ENCODE measurements at regions not wholly inside any gene's neighbourhood (a gene's known extent, or its start where the extent isn't known, plus 50 kb on each side); places are given as distances from the start of the nearest gene placed in this dataset.
A peak's percentile ranks its signal among the peaks of the same experiment; 100 is the strongest.

DNA sequence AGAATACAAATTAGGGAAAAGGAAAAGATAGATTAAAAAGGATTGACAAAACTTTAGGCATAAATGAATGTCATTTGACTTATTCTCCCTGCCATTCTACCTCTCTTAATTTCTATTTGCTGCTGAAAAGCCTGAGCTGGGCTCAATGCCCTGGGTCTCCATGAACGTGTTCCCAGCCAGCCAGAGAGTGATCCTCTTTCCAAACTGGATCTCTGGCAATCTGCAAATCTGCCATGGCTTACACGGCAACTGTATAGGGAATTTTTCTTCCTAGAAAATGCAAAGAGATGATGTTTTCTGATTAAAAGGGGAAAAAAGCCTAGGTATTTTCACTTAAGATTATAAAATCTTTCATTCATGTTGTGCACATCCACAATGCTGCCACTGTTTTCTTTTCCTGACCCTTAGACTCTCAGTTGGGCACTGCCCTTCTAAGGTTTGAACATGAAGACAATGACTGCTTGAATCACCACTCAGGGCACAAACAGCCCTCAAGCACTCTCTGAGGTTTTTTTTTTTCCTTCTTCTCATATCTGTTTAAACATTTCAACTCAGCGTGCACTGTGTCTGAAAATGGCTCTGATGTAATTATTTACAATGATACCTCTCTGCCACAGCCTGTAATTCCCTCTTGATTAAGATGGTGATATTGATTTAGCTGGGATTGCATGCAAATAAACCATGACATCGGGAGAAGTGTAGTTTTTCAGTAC lies 60.3 kb downstream of the DACT1 start:
- peak; percentile 69 for DNase-seq

DNA sequence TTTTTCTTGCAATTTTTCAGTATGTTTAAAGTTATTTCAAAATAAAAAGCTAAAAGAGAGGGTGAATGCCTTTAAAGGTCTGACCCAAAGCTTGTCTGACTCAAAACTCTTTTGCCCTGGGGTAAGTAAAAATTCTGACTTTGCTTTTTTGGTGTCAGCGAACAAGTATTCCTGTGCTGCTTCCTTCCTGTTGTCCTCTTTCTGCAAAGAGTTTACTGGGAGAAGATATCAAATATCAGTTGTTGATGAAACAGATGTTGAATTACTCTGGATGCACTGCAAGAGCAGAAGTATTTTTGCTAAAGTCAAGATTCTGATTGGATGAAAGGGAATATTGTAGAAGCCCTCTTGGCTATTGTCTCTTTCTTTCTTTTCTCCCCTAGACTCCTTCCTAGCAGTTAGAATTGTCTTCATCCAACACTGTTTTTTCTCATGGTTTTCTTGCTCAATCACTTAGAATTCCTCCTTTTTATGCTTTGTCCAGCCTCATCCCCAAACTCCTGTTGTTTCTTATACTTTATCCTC lies 62.0 kb downstream of the DACT1 start:
- DNase-seq = no peak

DNA sequence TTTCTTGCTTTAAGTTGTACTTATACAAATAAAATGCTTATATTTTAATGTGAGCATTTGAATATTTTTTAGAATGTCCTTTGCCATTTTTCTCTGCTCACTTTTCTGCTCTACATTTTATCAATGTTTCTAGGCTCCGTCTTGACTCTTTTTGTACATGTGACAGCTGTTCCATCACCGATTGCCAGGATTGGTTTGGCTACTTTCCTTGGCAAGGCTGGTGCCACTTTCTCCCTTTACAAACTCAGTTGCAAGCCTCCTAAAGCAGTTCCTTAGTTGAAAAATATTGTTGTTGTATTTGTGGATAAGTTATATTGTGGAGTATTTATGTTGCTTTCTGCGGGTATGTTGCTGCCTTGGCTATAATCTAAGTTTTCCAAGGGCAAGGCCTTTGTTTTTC lies 63.4 kb downstream of the DACT1 start:
- no peak for DNase-seq

DNA sequence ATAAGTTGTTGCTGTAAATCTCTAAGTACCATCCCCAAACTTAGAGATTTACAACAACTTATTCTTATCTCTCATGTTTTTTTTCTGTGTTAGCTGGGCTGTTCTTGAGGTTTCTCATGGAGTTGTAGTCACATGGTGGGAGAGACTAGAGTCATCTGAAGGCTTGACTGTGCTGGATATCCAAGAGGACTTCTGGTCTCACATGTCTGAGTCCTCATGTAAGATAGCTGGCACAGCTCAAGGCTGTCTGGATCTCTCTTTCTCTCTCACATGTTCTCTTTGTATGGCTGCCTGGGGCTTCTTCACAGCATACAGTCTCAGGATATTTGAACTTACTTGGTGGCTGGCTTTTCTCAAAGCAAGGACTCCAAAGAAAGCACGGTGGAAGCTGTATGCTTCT lies 63.8 kb downstream of the DACT1 start:
- DNase-seq = no peak

DNA sequence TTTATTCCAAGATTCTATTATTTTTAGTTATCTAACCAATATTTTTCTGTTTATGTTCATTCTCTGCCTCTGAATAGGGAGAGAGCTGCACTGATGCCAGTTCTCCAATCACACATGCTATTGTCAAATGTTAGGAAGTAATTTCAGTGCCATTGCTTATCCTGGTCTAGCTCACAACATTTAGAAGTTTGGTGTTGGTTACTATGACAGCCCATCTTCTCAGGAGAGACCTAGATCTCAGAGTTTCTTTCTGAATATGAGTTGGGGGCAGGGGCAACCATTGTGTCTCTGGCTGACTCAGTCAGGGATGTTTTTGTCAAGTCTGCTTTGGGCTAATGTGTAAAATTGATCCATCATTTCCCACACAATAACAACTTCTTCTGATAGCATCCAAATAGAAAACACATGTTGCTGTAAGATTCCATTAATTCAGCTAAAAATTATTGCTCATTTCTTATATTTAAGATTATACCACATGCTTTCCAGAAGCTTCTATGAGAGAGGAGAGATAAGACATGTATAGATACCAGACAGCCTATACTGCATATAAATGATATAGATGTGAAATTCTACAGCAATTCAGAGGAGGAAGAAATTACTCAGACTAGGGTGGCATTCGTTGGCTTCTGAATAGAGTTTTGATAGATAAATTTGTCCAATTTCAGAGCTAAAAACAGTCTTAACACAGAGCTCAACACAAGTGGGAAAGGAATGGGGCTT lies 64.8 kb downstream of the DACT1 start:
- DNase-seq = no peak

DNA sequence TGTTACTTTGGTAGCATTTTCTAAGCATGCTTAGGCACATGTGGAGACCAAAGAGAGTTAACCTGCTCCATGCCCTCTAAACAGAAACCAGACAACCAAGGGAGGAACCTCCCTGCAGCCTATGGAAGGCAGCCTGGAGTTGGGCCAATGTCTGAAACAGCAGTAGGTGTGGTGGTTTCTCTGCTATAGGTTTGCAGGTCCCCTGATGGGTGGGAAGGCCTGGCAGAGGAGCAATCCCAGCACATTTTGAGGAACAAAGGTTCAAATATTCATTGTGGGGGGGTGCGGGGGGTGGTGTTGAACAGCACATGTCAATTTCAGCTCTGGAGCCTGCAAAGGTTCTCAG lies 65.4 kb downstream of the DACT1 start:
- no peak for DNase-seq

DNA sequence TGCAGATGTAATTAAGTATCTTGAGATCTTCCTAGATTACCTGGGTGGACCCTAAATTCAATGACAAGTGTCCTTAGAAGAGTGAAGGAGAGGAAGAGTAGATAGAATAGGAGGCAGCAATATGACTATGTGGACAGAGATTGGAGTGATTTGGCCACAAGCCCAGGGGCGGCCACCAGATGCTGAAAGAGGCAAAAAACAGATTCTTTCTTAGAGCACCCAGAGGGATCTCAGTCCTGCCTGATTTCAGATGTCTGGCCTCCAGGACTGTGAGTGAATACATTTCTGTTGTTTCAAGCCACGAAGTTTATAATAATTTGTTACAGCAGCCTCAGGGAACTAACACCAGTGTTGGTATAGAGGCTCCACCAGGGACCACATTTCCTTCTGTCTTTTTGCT lies 67.3 kb downstream of the DACT1 start:
- DNase-seq = no peak

DNA sequence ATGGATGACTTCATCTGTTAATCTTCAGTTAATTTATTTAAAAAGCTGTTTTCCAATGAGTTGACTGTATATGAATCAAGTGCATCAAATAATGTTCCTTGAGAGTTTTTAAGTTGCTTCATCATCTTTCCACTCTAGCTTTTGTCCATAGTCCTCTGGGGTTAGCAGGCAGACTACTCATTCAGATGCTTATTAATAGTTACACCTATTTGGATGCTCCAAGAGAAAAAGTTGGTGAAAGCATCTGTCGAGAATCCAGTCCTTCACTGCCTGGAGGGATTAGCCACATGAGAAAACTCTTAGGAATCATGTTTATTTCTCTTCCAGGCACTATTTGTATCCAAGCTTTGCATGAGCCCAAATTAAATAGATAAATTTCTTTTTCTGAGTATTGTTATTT lies 70.2 kb downstream of the DACT1 start:
- DNase-seq = no peak

DNA sequence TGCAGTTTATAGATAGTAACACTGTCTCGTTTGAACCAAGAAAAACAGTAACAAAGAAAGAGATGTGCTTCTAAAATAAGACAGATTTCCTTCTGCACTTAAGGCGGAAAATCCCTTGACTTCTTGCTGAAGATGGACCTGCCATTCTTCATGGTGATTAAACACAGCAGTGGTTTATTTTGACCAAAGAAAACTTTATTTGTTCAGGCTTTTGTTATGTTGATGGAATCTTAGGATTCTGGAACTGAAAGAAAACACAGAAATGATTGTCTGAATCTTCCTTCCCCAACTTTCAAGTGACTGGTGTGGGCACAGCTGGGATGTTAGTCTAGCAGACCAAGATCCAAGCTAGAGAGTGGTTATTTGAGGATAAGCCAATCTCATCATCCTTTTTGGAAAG lies 72.2 kb downstream of the DACT1 start:
- no peak for DNase-seq

DNA sequence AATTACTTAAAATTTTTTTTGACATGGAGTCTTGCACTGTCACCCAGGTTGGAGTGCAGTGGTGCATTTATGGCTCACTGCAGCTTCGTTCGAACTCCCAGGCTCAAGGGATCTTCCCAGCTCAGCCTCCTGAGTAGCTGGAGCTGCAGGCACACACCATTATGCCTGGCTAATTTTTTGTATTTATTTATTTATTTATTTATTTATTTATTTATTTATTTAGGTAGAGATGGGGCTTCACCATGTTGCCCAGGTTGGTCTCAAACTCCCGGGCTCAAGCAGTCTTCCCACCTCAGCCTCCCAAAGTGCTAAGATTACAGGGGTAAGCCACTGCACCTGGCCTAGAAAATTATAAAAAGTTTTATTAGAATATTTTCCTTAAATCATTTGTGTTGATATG lies 73.6 kb downstream of the DACT1 start:
- no peak for DNase-seq

DNA sequence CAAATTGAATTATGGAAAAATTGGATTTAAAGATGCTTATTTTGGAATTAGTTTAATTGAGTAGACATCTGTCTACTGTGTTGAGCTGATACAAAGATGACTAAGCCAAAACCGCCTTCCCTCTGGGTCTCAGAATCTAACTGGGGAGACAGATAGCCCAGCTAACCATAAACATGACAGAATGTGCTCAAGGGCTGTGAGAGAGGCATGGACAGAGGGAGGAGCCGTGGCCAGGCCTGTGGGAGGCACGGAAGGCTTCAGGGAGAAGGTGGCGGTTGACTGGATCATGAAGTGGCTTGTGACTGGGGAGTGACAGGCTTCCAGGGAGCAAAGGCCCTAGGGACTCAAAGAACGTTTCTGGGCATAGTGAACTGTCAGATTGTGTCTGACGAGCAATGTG lies 74.6 kb downstream of the DACT1 start:
- DNase-seq = no peak

DNA sequence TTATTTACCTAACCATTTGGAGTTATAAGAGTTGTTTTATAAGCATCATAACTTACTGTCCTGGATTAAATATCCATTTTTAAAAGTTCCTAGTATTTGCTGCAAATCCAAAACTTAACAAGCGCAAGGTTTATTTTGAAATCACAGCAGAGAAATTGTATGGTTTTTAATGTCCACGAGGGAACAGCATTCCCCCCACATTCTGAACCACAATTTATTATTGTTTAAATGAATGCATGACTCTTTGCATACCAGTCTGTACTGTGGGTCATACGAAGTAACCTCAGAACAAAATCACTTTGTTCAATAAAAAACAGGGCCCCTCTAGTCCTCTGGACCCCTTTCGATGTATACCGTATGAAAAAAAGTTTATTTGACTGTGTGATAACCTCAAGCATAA lies 75.9 kb downstream of the DACT1 start:
- DNase-seq = no peak

DNA sequence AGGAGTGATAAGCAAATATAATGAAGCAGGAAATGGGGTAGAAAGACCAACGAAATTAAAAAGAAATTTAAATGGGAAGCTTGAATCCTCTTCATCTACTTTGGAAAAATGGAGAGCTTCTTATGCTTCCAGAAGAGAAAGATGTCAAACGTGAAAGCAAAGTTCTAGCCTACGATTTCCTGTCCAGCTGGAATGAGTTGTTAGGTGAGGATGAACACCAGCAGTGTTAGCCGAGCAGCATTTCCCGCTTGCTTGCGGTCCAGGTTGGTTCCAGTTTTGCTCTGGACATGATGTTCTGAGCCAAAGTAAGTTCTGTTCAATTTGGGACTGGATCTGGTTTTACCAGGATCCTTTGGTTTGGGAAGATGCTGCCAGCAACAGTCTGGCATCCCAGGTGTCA lies 78.9 kb downstream of the DACT1 start:
- no peak for DNase-seq

DNA sequence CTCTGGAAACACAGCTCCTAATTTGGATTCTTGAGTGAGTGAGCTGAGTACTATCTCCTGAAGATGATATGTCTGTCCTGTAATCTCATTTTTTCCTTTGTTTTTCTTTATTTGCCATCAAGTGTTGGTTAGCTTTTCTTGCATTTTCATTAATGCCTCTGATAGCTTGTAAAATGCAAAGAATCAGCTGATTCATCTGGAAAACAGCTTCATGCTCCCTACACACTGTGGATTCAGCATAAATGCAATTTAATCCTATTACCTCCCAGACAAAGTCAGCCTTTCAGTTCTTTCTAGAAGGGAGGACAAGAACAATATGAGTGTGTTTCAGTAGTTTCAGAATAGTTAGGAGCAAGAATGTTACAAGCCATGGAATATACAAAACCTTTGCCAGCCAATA lies 79.4 kb downstream of the DACT1 start:
- no peak for DNase-seq

DNA sequence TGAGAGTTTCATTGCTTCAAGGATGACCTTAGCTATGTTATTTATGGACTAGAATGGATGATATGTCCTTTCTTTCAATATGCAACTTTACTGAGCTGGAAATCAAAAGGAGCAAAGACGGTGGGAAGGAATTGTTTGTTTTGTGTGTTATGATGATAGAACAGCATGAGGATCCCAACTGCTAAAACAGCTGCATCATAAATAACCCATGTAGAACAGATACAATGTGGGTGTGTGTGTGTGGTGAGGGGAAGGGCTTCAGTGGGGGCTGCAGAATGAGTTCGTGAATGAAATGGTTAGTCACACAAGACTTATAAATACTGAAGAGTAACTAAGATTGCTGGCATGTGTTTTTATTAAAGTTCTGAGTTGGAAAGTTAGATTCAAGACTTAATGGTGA lies 80.1 kb downstream of the DACT1 start:
- DNase-seq = no peak

DNA sequence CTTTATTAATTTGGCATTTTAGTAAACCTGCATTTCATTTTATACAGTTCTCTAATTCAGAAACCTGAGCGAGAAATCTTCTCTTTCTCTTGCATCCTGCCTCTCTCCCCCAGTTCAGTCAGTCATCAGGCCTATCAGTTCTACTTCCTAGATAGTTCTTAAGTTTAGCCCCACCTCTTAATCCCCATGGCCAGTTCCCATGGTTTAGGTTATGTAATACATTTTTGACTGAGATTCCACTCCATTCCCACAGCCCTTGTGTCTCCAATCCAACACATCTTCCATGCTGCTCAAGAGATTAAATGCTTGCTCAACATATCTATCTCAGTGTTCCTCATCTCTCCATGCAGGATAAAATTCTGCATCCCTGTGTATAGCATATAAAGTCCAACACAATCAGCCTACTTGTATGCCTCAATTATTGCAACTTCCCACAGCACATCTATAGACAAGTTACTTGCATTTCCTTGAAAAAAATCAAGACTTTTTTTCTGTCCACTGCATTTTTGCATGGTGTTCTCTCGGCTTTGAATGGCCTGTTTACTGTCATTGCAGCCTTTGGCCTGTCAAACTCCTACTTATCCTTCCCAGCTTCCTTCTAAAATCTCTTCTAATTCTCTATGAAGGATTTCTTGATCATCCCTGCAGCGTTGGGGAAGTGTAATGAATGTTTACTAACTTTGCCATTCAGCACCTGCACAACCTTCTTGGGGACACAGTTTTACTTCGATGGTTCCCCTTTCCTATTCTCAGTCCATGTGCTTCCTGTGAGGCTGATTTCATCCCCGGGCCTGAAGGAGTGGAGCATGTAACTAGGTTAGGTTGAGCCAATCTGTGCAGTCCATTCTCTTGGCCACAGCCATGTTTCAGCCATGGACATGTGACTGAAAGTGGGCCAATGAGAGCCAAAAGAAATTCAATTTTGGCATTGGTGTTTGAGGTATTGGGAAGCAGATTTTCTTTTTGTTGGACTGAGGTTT lies 80.8 kb downstream of the DACT1 start:
- no peak for DNase-seq

DNA sequence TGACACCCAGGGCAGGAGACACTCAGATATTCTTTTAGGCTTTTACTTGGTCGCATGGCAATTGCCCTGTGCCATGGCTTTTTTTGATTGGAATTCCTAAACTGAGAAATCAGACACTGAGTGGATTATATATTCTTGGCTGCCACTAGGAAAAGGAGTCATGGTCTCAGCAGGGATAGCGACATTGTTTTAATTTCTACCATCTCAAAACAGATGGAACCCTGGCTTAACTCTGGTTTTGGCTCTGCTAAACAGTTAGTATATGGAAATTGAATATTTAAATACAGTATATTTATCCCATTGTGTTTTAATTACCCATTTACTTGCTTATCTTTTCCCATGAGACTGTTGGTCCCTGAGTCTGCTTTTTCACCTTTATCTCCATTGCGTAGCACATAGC lies 84.0 kb downstream of the DACT1 start:
- DNase-seq = no peak

DNA sequence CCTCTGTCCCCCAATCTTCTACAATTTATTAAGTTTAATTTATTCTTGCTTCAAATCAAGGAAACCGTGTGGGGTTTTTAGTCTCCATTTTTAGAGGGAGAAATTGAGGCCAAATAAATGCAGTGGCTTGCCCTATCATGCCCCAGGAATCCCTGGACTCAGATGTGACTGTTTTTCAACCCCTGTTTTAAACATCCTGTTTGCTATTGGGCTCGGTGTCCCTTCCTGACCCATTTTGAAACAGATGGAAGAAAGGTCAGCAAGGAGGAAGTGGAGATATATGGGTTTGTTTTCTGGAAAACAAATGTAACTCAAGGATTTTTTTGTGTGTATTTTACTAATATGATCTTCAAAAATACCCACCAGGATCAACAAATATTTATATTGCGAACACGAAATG lies 84.7 kb downstream of the DACT1 start:
- no peak for DNase-seq

DNA sequence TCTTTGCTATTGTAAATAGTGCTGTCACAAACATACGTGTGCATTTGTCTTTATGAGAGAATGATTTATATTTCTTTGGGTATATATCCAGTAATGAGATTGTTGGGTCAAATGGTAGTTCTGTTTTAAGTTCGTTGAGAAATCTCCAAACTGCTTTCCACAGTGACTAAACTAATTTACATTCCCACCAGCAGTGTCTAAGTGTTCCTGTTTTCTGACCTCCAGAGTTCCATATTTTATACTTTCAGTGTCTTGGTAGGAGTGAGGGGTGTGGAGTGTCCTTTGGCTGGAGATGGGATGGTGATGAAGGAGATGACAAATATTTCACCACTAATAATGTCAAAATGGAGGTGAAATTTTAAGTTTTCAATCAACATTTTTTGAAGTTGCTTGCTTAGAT lies 86.4 kb downstream of the DACT1 start:
- no peak for DNase-seq

DNA sequence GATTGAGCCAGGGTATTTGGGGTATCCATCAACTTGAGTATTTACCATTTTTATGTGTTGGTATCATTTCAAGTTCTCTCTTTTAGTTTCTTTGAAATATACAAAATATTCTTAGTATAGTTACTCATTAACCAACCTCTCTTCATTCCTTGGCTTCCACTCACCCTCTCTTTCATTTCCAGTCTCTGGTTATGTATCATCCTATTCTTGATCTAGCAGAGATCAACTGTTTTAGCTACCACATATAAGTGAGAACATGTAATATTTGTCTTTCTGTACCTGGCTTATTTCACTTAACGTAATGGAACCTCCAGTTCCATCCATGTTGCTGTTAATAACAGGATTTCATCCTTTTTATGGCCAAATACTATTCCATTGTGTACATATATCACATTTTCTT lies 86.9 kb downstream of the DACT1 start:
- no peak for DNase-seq

DNA sequence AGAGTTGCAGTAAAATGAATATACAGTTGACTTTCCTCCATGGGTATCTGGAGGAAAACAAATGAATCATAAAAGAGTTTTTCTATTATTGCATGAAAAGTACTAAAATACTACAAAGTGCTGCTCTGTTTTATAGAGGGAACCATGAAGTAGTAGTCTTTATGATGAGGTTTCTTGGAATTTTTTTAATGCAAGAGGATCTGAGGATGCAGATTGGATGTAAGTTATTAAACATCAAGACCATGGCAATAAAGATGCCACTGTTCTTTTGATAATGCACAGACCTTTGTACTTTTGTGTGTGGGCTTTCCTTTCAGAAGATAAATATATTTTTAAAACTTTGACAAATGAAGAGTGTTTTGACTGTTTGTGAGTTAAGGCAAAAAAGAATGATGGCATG lies 87.5 kb downstream of the DACT1 start:
- no peak for DNase-seq

DNA sequence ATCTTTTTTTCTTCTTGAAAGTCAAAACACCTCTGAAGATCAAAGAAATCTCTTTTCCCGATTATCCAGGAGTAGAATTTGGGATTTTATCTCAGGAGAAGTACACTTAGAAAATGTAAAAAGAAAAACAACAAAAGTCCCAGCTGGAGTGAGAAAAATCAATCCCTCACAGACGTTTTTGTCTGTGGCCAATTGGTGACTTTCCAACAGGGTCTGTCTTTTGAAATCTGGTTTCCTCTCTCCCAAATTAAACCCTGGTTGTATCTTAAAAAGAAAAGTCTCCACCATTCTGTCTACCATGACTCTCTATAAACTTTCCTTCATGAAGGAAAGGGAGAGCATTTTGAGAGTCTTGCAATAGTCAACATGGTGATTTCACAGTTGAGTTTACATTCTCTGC lies 88.1 kb downstream of the DACT1 start:
- no peak for DNase-seq

DNA sequence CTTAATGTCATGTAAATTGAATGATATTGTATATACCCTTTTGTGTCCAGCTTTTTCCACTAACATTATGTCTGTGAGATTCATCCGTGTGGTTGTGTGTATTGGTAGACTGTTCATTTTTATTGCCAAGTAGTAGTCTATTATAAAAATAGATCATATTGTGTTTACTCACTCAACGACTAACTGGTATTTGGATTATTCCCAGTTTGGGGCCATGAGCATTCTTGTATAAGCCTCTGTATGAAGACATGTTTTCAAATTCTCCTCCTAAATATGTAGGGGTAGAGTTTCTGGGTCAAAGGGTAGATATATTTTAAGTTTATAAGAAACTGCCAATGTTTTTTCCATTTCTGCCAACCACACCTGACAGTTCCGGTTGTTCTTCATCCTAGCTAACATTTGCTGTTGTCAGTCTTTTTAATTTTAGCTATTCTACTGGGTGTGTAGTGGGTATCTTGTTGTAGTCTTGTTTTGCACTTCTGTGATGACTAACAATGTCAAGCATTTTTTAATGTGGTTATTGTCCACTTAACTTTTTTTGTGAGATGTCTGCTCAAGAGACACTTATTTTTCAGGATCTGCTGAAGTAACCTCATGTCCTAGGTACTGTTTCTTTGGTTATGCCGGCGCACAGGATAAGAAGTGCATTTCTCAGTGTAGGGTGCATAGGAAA lies 93.2 kb downstream of the DACT1 start:
- DNase-seq = no peak

All from DMS153 (cell line).